Limb (tissue), 2 donors: ENCODE measurements at regions not wholly inside any gene's neighbourhood (a gene's known extent, or its start where the extent isn't known, plus 50 kb on each side); places are given as distances from the start of the nearest gene placed in this dataset.
"Not testable (repeated sequence)": the region's sequence is repeated elsewhere in the genome, so short reads cannot be mapped to it uniquely, and the experiment has no call there.

Experiments
- DNase-seq, 2 donors: peaks; one replicate each; pipeline ENCODE4 v3.0.0-alpha.2; 2016; ENCODE audit errors: extremely low spot score in 2 of 2

DNA sequence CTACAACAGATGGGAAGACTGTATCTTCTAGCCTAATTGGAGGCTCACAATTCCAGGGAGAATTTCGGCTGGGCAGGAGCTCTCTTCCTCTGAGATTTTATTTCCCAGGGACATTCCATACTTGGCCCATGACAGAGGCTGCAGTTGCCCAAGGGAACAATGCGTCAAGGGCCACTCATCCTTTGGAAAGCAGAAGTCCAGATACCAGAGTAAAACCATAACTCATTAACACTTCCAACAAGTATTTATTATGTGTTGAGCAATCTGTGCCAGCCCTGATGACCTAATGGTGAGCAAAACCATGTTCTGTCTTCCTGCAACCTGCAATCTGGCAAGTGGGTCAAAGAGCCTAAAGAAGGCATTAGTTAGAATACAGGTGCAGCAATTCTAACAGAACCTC is 191.2 kb upstream of the IRF2BP2 start:
- not testable (repeated sequence) for DNase-seq

DNA sequence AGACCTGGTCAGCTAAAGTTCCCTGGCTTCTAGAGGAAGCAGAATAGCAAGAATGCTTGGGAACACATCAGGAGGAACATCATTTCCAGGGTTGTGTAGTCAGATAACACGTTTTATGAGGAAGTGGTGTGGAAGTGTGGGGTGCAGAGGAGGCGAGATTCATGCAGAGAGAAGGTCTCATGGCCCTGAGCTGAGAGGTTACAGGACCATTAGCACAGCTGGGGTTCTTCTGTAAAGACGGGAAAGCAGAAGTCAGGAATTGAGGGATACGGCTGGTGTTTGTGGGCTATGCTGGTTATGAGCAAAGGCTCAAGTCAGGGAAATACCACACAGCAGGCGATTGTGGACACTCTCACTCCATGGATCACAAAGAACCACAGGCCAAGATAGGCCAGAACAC is 190.6 kb upstream of the IRF2BP2 start:
- not testable (repeated sequence) for DNase-seq

DNA sequence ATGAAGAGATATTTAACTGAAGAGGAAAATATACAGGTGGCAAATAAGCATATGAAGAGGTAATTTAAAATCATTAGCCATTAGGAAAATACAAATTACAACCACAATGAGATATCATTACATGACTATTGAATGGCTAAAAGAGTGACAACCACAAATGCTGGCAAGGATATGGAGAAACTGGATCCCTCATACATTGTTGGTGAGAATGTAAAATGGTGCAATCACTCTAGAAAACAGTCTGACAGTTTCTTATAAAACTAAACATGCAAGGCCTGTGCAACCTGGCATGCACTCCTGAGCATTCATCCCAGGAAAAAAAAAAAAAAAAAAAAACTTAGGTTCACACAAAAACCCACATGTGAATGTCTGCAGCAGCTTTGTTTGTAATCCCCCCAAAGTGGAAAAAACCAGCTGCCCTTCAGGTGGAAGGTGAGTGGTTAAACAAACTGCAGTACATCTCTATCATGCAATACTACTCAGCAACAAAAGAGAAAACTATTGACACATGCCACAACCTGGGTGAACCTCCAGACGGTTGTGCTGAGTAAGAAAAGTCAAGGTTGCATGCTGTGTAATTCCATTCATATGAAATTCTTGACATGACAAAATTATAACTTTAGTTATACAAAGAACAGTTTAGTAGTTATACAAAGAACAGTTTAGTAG is 189.2 kb upstream of the IRF2BP2 start:
- not testable (repeated sequence) for DNase-seq

DNA sequence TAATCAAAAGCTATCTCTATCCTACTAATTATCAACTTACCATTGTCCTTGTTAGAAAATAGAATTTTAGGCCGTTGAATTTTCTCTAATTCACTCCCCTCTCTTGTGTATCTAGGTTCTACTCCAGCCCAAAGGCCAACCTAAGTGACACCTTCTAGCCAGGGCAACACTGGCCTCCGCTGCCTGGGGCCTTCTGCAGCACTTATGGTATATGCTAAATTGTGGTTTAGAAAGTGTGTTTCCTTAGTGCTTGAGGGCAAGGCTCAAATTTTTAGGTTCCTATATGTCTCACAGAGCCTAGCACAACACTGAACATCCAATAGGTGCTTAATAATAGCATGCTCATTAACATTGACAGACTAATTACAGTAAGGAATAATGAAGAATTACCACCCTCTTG is 187.2 kb upstream of the IRF2BP2 start:
- not testable (repeated sequence) for DNase-seq

DNA sequence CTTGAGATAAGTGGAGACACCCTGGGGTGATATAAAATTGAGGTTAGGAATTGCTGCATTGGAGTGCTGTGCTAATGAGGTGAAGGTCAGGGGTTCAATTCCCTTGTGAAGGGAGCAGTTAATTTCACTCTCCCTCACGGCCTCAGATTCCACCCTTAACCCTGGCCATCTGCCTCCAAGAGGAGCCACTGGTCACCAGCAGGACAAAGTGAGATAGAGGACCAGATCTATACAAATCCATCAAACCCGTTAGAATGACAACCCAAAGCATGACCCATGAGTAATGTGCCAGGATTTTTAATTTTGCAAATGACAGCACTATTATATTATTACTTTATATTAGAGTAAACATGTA is 186.4 kb upstream of the IRF2BP2 start:
- DNase-seq: not testable (repeated sequence)

DNA sequence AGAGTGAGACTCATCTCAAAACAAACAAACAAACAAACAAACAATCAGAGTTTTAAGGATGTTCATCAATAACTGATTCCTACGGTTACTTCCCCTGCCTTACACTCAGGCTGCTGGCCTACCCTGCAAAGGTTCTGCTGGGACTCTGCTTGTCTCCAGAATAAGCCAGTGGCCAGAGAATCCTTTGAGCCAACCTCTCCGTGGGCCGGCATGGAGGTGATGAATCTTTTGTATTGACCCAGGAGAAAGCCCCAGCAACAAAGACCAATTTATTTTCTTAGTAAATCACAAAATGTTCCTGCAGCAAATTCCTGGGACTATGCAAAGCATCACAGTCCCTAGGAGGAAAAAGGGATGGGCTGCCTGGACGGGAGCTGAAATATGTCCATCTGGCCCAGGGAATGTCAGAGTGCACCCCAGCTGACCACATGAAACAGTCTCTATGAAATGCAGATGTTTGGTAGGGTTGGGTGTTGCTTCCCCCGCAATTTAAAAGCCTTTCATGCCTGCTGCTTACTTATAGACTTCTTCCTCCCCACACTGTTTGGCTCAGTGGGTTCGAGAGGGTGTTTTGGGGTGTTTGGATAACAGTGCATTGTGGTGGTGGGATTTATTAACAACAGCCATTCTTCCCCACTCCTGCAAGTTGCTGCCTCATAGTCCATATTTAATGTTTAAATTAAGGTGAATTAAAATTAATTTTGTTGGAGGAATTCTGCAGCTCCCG is 185.9 kb upstream of the IRF2BP2 start:
- peak in 1 of 2 donors; percentile 1 for DNase-seq

DNA sequence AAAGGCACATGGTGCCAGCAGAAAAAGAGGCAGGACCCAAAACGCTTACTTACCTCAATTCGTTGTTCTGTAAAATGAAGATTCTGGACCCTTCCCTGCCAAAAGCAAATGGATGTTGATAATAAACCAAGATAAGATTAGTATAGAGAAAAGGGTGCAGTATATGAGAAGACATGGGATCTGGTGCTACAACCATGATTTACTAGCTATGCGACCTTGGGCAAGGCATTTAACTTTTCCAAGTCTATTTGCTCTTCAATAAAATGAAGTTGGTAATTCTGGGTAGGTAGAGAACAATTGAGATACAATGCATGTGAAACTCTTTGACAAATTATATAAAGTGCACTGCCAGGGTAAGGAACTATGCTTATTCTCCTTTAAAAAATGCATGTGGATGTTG is 185.0 kb upstream of the IRF2BP2 start:
- DNase-seq: not testable (repeated sequence)

DNA sequence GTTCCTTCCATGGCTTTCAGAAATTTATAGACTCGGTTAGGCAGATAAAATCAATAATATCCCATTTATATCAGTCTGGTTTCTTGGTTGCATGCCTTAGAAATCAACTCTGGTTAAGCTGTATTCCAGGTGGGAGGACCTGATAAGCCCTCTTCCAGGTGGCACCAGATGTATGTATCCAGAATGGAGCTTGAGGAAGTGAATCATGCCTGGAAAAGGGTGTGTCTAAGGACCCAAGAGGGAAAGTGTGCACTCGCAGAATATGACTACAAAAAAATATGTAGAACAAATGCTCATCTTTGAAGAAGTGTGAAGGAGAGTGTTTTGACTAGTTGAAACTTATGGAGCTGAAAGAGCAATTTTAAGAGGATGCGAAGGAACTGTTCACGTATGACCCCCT is 184.5 kb upstream of the IRF2BP2 start:
- DNase-seq: not testable (repeated sequence)

DNA sequence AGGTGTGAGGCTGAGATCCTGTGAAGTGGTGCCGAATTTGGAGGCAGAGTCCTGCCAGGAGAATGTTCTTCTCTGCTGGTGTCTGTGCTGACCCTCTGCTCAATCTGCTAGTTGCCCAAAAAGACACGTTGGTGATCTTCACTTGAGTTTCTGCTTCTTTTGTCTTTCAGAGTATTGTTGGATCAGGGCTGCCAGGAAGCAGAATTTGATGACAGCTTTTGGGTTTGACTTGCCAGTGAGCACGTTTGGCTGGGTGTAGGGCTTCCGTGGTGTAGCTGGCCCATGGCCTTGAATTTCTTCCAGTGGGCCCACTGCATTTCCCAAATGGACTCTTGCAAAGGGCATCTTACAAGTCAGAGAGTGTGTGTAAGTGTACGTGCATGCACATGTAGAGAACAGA is 183.9 kb upstream of the IRF2BP2 start:
- not testable (repeated sequence) for DNase-seq

DNA sequence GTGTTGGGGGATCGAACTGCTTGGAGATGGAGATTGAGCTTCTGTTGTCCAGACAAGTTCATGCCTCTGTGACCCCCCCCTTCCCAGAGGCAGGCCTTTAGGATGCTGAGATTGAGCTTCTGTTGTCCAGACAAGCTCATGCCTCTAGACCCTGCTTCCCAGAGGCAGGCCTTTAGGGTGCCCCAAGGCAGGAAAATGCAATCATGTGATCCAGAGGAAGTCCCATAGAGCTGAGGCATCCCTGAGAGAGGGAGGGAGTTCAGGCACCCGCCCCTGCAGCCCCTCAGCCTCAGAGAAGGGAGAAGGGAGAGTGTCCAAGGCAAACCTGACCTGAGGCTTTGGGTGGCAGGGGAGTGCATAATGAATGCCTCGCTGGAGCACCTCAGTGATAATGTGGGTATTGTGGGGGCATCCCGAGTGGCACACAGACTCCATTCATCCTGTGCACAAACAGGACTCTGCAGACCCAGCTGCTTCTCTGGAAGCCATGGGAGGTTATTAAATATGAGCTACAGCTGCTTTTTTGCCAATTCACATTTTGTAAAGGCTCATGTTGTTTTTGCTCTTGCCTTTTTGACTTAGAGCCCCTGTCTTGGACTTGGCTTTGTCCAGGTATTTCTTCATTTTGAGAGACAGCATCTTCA is 182.4 kb upstream of the IRF2BP2 start:
- not testable (repeated sequence) for DNase-seq

DNA sequence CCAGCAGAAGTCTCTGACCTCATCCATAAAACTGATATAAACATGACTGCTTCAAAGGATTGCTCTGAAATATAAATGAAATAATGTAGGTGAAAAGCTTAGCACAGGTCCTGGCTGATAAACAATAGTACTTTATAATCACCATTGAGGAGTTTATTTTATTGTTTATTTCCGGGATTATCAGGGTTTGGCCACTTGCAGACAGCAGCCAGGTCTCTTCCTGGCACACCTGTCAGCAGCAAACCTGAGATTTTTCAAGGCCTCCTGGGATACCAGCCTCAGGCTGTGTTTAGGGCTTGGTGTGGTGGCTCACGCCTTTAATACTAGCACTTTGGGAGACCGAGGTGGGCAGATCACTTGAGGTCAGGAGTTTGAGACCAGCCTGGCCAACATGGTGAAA is 181.6 kb upstream of the IRF2BP2 start:
- DNase-seq: not testable (repeated sequence)

DNA sequence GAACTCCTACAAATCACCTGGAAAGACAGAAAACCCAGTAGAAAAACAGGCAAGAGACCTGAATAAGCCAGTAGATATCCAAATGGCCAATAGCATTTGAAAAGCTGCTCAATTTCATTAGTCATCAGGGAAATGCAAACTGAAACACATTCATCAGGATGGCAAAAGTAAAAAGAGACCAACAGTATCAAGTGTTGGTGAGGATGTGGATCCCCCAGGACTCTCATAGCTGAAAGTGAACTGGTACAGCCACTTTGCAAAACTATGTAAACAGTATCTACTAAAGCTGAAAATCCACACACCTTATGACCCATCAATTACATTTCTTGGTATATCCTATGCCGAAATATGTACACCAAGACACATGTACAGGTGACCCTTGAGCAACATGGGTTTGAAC is 180.4 kb upstream of the IRF2BP2 start:
- not testable (repeated sequence) for DNase-seq

DNA sequence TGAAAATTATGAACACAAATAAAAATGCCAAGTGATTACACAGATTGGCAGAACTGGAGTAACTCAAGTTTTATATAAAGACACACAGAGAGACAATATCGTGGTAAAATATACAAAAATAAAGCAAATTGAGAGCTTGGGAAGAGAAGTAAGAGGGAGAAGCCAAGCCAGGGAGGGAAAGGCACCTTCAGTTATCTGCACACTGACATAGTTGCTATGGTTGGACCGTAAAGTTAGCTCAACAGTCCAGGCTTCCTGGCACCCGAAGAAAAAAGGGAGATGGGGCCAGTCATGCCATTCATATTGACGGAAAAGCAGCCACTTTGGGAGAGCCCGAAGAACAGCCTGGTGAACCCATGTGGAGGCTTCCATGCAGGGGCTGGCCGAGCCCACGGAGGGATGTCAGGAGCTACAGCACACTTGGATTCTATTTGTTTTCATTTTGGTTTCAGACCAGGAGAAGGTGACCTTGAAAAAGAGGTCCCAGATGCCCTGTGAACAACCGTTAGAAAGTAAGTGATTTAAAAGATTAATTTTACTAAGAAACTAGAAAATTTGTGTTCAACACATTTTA is 177.1 kb upstream of the IRF2BP2 start:
- not testable (repeated sequence) for DNase-seq

DNA sequence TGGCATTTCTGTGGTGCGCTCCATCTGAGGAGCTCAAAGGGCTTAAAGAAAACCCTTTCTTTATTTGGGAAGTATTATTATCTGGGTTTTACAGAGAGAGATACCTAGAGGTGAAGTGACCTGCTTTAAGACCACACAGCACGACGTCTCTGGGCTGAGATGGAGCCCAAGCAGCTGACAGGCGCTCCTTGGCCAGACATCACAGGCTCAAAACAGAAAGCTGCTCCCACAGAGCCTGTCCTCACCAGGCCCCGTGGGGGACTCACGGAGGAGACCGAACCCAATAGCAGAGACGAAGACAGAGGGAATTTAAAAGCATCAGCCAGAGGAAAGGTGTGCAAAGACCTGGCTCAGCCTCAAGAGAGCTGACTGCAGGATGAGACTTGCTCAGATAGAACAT is 175.9 kb upstream of the IRF2BP2 start:
- not testable (repeated sequence) for DNase-seq

DNA sequence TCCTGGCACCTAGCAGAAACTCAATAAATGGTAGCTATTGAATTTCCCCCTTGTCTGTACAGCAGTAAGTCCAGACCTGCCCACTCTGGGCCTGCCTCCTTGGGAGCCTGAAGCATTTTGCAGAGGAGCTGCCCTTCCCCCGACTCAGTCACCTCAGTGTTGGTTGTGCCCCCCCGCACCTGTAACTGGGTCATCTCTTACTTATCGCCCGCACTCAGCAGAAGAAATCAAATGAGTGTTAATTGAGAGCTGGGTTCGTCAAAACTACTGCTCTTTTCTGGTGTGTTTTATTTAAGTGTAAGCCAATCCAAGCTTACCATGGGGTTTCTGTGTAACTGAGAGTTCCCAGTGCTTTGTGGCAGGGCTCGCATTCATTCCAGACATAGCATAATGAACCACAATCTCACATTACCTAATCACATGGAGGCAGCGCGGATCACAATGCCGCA is 175.5 kb upstream of the IRF2BP2 start:
- DNase-seq: not testable (repeated sequence)

DNA sequence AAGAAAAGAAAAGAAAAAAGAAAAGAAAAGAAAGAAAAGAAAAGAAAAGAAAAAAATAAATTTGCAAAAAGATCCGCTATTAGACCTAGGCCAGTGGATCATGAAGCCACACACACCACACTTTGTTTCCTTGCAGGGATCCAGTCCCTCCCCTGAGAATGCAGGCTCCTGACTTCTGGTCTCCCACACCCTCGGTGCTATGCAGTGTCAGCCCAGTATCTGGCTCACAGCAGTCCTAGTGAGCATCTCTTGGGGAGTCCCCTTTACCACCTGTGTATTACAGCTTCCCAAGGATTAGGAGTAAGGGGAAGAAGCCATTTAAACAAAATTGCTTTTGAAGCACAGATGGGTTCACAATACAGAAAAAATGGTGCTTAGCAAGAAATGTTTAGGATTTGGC is 174.1 kb upstream of the IRF2BP2 start:
- not testable (repeated sequence) for DNase-seq

DNA sequence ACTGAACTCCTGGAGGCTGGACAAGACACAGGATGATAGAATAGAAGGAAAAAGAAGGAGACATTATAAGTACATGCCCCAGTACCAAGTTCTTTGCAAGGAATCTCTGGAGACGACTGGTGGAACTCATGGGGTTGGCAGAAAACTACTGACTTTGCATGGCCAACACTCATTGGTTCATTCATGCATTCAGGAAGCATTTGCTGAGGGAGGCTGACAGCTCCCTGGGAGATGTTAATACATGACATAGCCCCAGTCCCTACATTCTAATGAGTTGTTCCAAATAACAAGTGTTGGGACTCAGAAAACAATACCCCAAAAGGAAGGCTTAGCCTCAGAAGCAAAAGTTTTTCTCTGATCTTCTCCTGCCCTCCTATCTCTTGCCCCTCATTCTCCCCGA is 172.8 kb upstream of the IRF2BP2 start:
- DNase-seq: no peak

DNA sequence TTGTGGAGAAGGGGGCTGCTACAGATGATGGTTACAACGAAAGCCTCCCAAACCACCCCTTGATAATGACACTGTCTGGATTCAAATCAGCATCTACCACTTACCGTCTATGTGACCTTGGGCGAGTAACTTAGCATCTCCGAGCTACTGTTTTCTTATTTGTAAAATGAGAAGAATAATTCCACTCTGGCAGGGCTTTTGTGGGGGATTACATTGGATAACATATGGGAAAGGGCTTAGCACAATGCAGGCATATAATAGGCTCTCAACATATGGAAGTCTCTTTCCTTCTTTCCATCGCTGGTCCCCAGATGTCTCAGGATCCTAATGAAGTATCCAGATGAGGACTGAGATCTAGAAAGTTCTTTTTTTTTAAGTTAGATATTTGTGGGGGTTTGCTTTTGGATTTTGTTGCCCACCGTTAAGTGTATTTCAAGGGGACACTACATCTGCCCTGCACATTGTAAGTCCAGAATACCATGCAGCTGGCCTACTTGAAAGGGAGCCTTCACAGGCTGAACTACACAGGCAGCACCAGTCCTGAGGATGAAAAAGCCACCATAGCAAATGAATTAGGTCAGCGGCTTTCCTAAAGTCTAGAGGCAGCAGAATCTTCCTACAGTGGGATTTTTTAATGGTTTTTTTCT is 172.2 kb upstream of the IRF2BP2 start:
- peak in 1 of 2 donors; percentile 93 for DNase-seq

DNA sequence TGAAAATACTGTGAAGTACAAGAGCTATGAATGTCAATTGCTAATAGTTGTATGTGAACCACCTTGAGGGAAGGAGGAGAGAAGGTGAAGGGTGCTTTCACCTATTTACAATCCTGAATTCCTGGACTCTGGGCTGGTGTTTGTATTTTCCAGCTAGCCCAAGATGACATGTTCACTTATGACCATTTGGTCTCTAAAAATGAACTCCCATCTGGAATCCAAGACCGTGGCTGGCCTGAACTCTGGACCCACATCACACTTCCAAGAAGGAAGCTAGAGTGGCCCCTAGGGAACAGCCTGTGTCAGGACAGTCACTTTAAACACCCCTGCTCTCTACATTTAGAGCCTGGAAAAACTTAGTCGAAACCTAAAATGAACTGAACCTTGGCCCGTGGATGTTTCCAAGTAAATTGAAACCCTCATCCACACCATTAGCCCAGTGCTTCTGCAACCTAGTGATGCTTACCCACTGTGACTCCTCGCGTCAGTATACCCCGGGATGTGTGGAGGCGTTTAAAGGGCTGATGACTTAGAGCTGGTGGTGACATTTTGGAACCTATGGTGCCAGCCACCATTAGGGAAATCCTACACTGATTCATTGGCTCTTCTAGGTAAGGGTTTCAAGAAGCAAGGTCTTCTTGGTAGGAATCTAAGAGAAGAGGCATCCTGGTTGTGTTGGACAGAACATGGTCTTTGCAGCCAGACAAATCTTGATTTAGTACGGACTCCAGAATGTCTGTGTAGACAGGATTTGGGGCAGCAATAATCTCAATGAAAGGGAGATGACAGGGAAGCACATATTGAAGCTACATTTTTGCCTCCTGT is 171.5 kb upstream of the IRF2BP2 start:
- no peak for DNase-seq

DNA sequence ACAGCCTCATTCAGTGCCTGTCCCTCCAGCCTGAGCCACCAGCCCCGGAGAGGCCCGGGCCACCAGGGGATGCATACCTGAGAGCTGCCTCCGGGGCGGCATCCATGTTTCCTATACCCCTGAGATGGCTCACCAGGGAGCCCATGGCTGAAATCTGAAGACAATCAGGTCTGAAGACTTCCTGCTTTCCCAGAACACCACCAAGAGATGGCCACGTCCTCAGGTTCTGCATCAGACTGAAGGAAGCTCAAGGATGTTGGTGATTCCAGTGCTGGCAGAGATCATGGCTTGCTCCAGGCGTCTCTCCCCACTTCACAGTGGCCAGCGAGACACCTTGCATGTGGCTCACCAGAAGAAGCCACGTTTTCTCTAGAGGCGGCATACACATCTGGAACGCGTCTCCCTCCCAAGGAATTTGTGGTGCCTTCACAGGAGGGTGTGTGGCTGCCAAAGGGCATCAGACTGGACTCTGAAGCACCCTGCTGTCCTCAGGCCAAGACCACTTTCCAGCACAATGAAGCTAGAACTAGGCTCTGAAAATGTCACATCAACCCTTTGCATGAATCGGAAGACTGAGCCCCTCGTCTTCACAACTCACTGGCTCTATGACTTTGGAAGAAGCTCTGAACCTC is 170.7 kb upstream of the IRF2BP2 start:
- no peak for DNase-seq
